ENCODE measurements at regions not wholly inside any gene's neighbourhood (a gene's known extent, or its start where the extent isn't known, plus 50 kb on each side); places are given as distances from the start of the nearest gene placed in this dataset.

DNA sequence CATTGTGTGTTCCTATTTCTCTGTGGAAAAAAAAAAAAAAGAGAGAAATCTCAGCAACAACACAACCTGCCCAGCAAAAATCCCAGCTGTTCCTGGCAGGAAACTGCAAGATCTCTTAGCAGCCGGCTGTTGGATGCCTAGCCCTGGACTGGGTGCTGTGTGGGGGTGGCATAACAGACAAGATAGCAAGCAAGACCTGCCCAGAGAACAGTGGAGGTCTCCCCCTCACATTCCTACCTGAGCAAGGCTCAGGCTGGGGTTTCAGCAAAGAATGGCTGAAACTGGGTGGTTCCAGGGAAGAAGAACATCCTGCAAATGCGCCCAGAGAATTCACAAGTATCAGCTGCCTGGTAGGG is 248.8 kb upstream of the ZMIZ1 start:
- H3K36me3 Mint-ChIP-seq = no peaks in the 10 kb centered on the region
- H3K27me3 Mint-ChIP-seq = peaks cover 1% of the 10 kb centered on the region
- no peak overlapping the region for H3K4me3 Mint-ChIP-seq
- H3K9me3 Mint-ChIP-seq = no peaks in the 10 kb centered on the region
- H3K4me1 Mint-ChIP-seq = no peaks in the 10 kb centered on the region
- H3K27ac Mint-ChIP-seq = no peak overlapping the region

DNA sequence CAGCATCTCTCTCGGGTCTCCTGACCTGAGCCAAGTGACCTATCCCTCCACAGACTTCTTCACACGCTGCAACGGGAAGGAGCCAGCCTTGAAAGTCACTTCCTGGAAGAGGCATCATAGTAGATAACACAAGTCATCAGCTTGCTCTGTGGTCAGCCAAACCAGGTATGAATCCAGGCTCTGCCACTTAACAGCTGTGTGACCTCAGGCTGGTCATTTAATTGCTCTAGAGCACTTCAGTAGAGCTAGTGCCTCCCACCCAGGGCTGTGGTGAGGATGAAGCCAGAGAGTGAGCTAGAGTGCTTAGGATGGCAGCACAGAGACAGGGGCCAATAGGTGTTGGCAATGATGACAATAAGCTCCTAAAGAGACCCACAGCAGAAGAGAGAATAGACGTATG is 247.7 kb upstream of the ZMIZ1 start:
- H3K4me1 Mint-ChIP-seq = no peaks in the 10 kb centered on the region

DNA sequence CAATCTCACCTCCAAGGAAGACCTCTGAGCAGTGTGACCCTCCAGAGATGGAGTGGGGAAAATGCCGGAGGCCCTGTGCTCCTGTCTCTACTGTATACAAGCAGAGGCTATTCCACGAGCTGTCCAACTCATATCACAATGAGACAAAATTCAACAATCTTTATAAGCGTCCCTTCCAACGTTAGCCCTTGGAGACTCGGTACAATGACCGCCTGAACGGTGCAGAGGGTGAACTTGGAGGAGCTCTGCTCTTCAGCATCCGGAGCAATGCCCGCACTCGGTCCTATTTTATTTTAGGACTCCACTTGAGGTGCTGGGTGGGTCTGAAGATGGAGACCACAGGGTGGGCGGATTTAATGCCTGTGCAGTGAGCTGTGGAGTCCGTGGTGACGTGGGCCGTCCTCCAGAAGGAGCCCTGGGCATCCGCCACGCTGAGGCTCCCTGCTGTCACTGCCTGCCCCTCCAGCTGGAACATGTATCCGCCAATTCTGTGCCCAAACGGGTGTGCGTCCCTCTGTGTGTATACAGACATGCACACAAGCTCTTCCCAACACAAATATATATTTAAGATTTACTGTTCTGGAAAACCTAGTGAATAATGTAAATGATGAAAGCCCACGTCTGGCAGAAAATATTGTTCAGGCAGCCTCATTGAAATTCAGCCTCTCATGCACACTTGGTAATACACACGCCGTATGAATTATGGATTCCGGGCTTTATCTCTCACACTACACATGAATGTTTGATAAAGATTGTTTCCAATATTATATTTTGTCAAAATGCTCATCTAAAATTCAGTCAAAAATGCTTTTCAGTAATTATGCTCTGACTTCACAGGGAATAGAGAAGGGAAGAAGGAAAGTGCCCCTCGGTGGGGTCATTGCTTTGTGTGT is 239.9 kb upstream of the ZMIZ1 start:
- Mint-ChIP-seq H3K9me3 (peaks cover 6% of the 10 kb centered on the region), H3K27me3 (peaks cover 6% of the 10 kb centered on the region), H3K4me1 (no peaks in the 10 kb centered on the region), H3K36me3 (peaks cover 2% of the 10 kb centered on the region), H3K27ac (no peak overlapping the region), H3K4me3 (no peak overlapping the region)

More for the DNA sequence above, 247.7 kb upstream of the ZMIZ1 start:
- Mint-ChIP-seq H3K27ac (no peak overlapping the region), H3K36me3 (no peaks in the 10 kb centered on the region), H3K9me3 (no peaks in the 10 kb centered on the region), H3K4me3 (no peak overlapping the region), H3K27me3 (peaks cover 1% of the 10 kb centered on the region)

DNA sequence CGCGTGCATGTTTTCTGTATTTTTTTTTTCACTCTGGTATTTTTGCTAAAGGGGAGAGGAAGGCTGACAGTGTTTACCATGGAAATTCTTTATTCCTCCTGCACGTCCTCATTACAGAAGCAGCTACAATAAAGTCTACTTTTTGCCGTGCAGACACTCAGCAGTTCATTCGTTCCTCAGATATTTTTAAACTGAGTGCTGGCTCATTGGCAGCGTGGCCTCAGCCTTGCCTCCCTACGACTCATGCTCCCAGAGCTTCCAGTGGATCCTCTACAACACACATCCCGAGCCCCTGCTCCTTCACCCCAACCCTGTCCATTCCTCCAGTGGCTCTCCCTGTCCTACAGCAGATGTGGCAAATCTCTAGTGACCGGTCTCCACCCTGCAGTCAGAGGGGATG is 239.2 kb upstream of the ZMIZ1 start:
- no peaks in the 10 kb centered on the region for H3K4me1 Mint-ChIP-seq
- H3K36me3 Mint-ChIP-seq = peaks cover 2% of the 10 kb centered on the region
- peaks cover 6% of the 10 kb centered on the region for H3K27me3 Mint-ChIP-seq
- H3K9me3 Mint-ChIP-seq = peaks cover 6% of the 10 kb centered on the region
- no peak overlapping the region for H3K27ac Mint-ChIP-seq
- no peak overlapping the region for H3K4me3 Mint-ChIP-seq

DNA sequence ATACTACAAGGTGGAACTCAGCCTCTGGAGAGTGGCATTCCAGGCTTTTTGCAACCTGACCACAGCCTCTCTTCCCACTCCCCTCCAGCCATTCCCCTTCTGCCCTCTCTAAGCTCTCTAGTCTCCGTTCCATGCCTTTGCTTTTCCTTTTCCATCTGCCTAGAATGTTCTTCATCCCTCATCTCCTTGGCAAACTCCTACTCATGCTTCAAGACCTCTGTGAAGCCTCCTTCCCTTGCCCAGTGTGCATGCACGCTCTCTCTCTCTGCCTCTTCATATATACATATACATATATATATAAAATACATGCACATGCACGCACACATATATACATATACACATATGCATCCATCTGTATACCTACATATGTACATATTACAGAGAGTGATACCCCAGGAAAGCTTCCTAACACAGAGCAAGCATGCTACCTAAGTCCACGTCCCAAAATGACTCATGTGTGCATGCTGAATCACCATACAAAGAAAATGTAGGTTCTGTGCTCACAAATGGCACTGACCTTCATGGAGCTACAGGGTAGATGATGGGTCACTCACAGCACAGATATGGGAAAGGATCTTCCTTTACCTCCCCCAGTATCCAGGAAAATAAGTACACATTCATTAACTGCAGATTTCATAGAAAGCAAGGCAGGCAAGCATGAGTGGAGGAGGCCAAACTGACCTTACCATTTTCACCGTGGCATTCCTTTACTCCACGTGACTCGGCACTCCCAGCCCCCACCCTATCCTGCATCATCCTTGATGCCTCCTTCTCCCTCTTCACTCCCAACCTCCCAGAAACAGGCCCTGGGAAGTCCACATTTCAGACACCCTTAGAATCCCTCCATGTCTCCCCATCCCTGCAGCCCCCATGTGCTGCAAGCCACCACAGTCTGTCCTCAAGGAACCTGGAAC is 238.4 kb upstream of the ZMIZ1 start:
- Mint-ChIP-seq H3K27me3 (peaks cover 6% of the 10 kb centered on the region), H3K36me3 (peaks cover 2% of the 10 kb centered on the region), H3K4me3 (no peak overlapping the region), H3K4me1 (no peaks in the 10 kb centered on the region), H3K9me3 (peaks cover 6% of the 10 kb centered on the region), H3K27ac (no peak overlapping the region)

DNA sequence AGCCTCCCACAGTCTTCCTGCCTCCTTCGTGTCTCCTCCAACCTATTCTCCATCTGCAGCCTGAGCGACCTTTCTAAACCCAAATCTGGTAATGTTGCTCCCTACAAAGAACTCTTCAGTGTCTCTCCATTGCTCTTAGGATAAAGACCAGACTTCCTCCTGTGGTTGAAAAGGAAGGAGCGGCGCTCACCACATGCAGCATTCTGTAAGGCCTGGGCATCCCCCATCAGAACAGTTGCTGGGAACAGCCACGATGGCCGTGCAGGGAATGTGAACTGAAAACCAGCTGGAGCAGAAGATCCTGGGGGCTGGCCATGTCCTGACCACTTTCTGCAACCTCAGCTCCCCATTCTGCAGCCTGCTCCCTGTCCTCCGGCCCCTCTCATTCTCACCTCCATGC is 237.8 kb upstream of the ZMIZ1 start:
- Mint-ChIP-seq H3K36me3 (peaks cover 2% of the 10 kb centered on the region), H3K4me1 (no peaks in the 10 kb centered on the region), H3K4me3 (no peak overlapping the region), H3K9me3 (peaks cover 6% of the 10 kb centered on the region), H3K27me3 (peaks cover 6% of the 10 kb centered on the region), H3K27ac (no peak overlapping the region)

DNA sequence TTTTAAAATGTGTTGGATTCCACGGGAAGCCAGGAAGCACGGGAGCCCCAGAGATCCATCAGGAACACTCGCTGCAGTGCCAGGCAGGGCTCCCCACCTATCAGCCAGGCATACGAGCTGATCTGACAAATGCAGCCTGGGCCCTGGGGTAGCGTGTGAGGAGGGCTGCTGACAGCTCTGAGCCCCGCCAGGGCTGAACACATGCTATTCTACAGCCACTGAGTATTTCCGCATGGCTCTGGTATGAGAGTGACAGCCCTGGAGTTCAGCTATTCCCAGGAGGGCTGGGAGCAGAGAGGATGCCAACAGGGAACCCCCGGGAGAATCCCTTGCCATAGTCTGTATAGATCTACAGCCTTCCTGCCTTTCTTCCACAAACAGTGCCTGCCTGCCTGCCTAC is 237.3 kb upstream of the ZMIZ1 start:
- H3K4me3 Mint-ChIP-seq = no peak overlapping the region
- H3K9me3 Mint-ChIP-seq = peaks cover 6% of the 10 kb centered on the region
- H3K27ac Mint-ChIP-seq = no peak overlapping the region
- H3K36me3 Mint-ChIP-seq = peaks cover 2% of the 10 kb centered on the region
- peaks cover 6% of the 10 kb centered on the region for H3K27me3 Mint-ChIP-seq
- H3K4me1 Mint-ChIP-seq = no peaks in the 10 kb centered on the region

DNA sequence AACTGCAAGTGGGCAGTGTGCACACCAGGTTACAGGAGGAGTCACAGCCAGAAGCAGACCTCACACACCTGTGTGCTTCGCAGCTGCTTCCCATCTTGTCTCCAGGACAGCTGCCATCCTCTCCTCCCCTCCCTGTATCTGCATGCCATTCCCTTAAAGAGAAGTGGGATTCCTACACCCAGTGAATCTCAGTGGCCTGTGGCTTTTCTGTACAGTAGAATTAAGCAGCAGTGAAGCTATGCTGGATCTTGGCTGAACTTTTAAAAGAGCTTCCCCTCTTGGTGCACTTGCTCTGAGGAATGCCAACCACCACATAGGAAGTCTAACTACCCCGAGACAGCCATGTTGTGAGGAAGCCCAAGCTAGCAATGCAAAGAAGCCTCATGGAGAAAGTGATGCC is 236.5 kb upstream of the ZMIZ1 start:
- Mint-ChIP-seq H3K4me3 (no peak overlapping the region), H3K4me1 (no peaks in the 10 kb centered on the region), H3K27ac (no peak overlapping the region), H3K9me3 (peaks cover 6% of the 10 kb centered on the region), H3K27me3 (peaks cover 6% of the 10 kb centered on the region), H3K36me3 (peaks cover 2% of the 10 kb centered on the region)

DNA sequence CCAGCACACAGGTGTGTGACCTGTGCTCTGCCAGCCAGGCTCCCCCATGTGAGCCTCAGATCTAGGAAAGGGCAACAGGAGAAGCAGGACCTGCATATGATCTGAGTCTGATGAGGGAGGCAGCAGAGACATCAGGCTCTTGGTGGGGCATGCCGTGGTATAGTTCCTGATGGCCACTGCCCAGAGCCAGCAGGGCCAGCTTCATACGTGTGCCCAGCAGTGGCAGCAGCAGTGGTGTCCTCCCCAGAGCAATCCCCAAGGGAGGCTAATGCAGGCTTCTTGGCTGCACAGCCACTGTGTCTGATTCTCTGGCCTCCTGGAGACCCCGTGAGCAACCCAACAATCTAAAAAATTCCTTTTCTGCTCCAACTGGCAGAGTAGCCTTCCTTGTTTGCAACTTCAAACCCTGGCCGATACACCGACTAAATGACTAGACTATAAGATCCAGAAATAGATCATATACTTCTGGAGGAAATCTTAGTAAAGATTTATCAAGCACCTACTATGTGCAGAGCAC is 230.6 kb upstream of the ZMIZ1 start:
- H3K27me3 Mint-ChIP-seq = peaks cover 2% of the 10 kb centered on the region
- H3K4me3 Mint-ChIP-seq = no peak overlapping the region
- H3K27ac Mint-ChIP-seq = no peak overlapping the region
- H3K4me1 Mint-ChIP-seq = no peaks in the 10 kb centered on the region
- peaks cover 6% of the 10 kb centered on the region for H3K9me3 Mint-ChIP-seq
- H3K36me3 Mint-ChIP-seq = peaks cover 2% of the 10 kb centered on the region

DNA sequence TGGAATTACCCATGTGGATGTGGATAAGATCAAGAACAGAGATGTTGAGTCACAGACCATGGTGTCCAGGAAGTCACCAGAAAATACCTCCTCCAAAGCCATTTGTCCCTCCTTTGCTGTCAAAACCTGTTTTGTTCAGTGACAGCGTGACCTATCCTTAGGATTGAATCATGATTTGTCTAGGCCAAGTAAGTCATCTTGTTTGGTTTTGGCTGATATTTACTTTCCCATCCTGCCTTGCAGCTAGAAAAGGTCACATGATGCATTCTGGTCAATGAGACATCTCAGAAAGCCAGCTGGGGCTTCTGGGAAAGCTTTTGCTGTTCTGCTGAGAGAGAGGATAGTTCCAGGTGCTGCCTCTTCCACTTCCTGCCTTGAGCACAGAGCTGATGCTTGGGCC is 225.3 kb upstream of the ZMIZ1 start:
- H3K4me3 Mint-ChIP-seq = no peak overlapping the region
- H3K9me3 Mint-ChIP-seq = no peaks in the 10 kb centered on the region
- H3K27ac Mint-ChIP-seq = no peak overlapping the region
- H3K36me3 Mint-ChIP-seq = peaks cover 2% of the 10 kb centered on the region
- H3K27me3 Mint-ChIP-seq = no peaks in the 10 kb centered on the region
- no peaks in the 10 kb centered on the region for H3K4me1 Mint-ChIP-seq

DNA sequence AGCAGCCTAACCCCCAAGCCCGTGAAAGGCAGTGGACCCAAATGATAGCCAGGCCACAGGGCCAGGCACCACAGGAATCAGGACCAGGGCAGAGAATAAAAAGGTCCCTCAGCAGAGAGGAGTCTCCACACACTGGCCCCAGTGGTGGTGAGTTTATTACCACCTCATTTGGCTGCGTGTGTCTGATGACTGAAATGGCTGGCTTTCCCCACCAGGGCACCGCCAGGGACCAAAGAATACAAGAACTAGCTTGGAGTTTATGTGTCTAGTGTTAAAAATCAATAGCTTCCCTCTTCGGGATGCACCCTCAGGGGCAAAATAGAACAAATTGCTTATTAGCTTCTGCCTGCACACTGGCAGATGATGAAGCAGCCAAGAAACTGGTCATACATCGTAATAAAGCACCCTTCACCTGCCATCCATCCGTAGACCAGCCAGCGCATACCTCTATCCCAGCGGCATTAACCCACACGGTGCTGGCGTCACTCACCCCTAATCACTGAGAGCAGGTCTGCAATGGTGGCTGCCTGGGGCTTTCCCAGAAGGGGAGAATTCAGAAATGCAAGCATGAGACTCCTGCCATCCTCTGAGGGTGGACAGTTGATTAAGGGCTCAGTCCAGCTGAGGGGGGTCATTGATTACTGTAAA is 223.7 kb upstream of the ZMIZ1 start:
- peaks cover 2% of the 10 kb centered on the region for H3K36me3 Mint-ChIP-seq

DNA sequence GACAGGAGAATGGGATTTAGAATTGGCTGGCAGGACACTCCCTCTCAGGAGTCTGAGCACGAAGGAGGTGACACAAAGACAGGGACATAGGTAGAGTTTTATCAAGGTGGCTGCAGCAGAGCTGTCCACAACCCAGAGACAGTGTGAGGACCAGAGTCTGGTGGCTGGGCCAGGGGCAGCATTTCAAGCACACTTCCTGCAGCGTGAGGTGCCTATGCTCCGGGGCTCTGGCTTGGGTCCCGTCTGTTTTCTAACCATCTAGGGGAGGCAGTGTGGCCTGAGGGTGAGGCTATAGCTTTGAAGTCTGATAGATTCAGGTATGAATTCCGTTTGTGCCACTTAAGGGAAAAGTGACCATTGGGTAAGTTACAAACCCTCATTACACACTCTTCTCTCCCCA is 222.7 kb upstream of the ZMIZ1 start:
- Mint-ChIP-seq H3K4me1 (no peaks in the 10 kb centered on the region), H3K9me3 (no peaks in the 10 kb centered on the region), H3K27me3 (no peaks in the 10 kb centered on the region), H3K27ac (no peak overlapping the region), H3K36me3 (peaks cover 2% of the 10 kb centered on the region), H3K4me3 (no peak overlapping the region)

More for the DNA sequence above, 223.7 kb upstream of the ZMIZ1 start:
- Mint-ChIP-seq H3K4me3 (no peak overlapping the region), H3K27ac (no peak overlapping the region), H3K4me1 (no peaks in the 10 kb centered on the region), H3K9me3 (no peaks in the 10 kb centered on the region), H3K27me3 (no peaks in the 10 kb centered on the region)

DNA sequence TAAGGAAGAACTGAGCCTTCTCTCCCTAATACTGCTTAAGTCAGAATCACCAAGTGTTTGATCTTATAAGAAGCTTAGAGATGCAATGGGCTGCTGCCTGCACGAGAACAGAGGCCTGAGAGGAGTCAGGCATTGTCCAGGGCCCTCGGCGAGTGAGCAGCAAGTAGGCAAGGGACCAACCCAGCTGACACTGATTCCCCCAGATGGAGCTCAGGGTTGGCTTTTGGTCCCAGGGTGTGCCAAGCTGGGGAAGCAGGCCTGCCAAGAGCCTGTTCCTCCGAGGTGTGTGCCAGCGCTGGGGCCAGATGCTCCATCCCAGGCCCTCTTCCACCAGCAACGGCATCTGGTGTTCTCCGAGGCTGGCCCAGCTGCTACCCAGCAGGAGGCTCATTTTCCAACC is 222.0 kb upstream of the ZMIZ1 start:
- Mint-ChIP-seq H3K4me1 (no peaks in the 10 kb centered on the region), H3K27me3 (no peaks in the 10 kb centered on the region), H3K9me3 (no peaks in the 10 kb centered on the region), H3K4me3 (no peak overlapping the region), H3K36me3 (peaks cover 2% of the 10 kb centered on the region), H3K27ac (no peak overlapping the region)

DNA sequence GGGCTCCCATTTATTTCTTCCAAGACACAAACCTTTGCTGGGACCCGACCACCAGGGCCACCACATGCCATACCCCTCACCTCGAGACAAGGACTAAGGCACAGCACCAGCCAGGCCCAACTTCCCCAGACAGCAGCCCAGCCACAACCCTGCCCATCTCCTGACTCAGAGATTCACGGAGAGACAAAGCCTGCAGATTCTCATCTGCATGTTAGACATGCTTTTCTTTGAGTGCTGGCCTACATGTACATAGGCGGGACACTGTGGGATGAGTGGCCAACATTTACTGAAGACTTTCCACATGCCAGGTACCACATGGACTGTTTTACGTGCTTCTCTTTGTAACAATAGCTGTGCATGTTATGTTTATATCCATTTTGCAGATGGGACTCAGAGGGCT is 221.3 kb upstream of the ZMIZ1 start:
- no peak overlapping the region for H3K27ac Mint-ChIP-seq
- H3K27me3 Mint-ChIP-seq = no peaks in the 10 kb centered on the region
- H3K36me3 Mint-ChIP-seq = peaks cover 2% of the 10 kb centered on the region
- H3K4me1 Mint-ChIP-seq = no peaks in the 10 kb centered on the region
- no peak overlapping the region for H3K4me3 Mint-ChIP-seq
- H3K9me3 Mint-ChIP-seq = no peaks in the 10 kb centered on the region

DNA sequence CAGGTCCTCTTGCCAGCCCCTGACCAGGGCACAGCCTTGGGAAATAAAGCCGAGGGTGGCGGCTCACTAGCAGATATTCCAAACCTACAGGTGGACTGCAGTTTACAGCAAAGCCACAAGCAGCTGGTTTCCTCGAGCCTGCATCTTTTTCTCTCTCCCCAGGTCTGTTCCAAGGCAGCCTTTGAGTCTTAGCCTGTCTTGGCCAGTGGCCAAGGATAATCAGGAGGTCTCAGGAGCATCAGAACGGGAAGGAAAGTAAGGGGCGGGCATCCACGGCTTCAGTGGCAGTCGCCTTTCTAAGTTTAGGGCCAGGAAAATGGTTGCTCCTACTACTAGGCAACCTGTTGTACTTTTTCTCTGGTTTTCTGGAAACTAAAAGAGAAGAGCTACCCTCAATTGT is 219.7 kb upstream of the ZMIZ1 start:
- H3K36me3 Mint-ChIP-seq = no peaks in the 10 kb centered on the region

More for the DNA sequence above, 219.7 kb upstream of the ZMIZ1 start:
- Mint-ChIP-seq H3K27me3 (no peaks in the 10 kb centered on the region), H3K4me3 (no peak overlapping the region), H3K9me3 (no peaks in the 10 kb centered on the region), H3K4me1 (no peaks in the 10 kb centered on the region), H3K27ac (no peak overlapping the region)

Data from activated naive CD4-positive, alpha-beta T cell treated with anti-CD3 and anti-CD28 coated beads, Interleukin-2, amount 50 U/mL, for 24 hours (primary cell).